ENCODE measurements at regions not wholly inside any gene's neighbourhood (a gene's known extent, or its start where the extent isn't known, plus 50 kb on each side); places are given as distances from the start of the nearest gene placed in this dataset.

DNA sequence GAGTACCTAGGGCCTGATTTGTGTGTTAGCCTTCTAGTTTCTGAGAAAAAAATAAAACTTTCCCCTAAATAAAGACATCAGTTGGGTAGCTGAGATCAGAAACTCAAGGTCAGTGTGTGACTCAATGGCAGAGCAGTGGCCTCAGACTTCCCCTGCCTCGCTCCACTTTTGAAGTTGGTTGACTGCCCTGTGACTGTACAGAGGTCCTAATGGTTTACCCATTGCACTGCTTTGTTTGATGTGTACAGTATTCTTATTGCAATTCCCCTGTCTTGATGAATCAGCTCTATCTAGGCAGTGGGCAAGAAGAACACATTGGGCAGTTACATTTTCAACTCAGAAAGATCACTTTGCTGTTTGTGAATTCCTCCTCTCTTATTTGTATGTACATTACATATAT, 315.7 kb downstream of the KCNS3 start:
- TF ChIP-seq, protein P1, sequence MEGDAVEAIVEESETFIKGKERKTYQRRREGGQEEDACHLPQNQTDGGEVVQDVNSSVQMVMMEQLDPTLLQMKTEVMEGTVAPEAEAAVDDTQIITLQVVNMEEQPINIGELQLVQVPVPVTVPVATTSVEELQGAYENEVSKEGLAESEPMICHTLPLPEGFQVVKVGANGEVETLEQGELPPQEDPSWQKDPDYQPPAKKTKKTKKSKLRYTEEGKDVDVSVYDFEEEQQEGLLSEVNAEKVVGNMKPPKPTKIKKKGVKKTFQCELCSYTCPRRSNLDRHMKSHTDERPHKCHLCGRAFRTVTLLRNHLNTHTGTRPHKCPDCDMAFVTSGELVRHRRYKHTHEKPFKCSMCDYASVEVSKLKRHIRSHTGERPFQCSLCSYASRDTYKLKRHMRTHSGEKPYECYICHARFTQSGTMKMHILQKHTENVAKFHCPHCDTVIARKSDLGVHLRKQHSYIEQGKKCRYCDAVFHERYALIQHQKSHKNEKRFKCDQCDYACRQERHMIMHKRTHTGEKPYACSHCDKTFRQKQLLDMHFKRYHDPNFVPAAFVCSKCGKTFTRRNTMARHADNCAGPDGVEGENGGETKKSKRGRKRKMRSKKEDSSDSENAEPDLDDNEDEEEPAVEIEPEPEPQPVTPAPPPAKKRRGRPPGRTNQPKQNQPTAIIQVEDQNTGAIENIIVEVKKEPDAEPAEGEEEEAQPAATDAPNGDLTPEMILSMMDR (IDR thresholded peaks at IDR 0.05), result no peak
- TF ChIP-seq POLR2A (IDR thresholded peaks at IDR 0.05), result no peak
